Neural progenitor cell (in vitro differentiated cells): ENCODE measurements at regions not wholly inside any gene's neighbourhood (a gene's known extent, or its start where the extent isn't known, plus 50 kb on each side); places are given as distances from the start of the nearest gene placed in this dataset.

Experiments
- EZH2phosphoT487 ChIP-seq: fragments of 200-600 bp; sonication (generic); IDR thresholded peaks from 2 replicates; pipeline ENCODE4 v1.6.1; 2017; ENCODE audit warnings: antibody characterized with exemption
- TF ChIP-seq, protein P1 (sequence below): fragments of 200-600 bp; sonication (generic); IDR thresholded peaks from 2 replicates; pipeline ENCODE4 v1.5.1; 2017; ENCODE audit warnings: antibody characterized with exemption, mild to moderate bottlenecking

DNA sequence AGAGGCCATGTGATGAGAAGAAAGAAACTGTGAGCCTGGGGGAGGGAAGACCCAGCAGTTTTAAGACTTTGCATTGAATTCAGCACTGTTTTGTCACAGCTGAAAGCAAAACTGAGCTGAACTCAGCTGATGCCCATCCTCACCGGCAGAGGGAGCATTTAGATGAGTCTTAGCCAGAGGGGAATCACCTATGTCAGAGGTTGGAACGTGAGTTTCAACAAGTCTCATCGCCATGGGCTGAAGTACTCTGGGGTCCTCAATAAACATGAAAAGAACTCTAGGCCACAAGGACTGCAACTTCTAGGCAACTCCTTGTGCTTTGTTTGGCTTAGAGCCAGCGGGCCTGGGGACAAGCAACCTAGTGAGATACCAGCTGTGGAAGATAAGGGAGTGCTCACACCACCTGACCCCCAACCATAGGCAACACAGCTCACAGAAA, 324.5 kb downstream of the TBL1XR1 start:
- TF ChIP-seq, protein P1, sequence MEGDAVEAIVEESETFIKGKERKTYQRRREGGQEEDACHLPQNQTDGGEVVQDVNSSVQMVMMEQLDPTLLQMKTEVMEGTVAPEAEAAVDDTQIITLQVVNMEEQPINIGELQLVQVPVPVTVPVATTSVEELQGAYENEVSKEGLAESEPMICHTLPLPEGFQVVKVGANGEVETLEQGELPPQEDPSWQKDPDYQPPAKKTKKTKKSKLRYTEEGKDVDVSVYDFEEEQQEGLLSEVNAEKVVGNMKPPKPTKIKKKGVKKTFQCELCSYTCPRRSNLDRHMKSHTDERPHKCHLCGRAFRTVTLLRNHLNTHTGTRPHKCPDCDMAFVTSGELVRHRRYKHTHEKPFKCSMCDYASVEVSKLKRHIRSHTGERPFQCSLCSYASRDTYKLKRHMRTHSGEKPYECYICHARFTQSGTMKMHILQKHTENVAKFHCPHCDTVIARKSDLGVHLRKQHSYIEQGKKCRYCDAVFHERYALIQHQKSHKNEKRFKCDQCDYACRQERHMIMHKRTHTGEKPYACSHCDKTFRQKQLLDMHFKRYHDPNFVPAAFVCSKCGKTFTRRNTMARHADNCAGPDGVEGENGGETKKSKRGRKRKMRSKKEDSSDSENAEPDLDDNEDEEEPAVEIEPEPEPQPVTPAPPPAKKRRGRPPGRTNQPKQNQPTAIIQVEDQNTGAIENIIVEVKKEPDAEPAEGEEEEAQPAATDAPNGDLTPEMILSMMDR = peak; percentile 86
- no peak for TF ChIP-seq EZH2phosphoT487
